H9 (cell line): ENCODE measurements at regions not wholly inside any gene's neighbourhood (a gene's known extent, or its start where the extent isn't known, plus 50 kb on each side); places are given as distances from the start of the nearest gene placed in this dataset.

Experiments used
- DNase-seq: peaks from one replicate; pipeline ENCODE4 v3.0.0-alpha.2; 2017
- H2AFZ ChIP-seq: one replicate; pipeline ENCODE4 v1.6.1; 2013; ENCODE audit warnings: mild to moderate bottlenecking, low read length, control low read depth, moderate library complexity
- H2AK5ac ChIP-seq: 2 replicates; pipeline ENCODE4 v1.6.1; 2013; ENCODE audit warnings: low read length, control low read depth, mixed read lengths; ENCODE audit not compliant: insufficient read length
- H2BK120ac ChIP-seq: one replicate; pipeline ENCODE4 v1.6.1; 2013; ENCODE audit warnings: low read depth, mild to moderate bottlenecking, low read length, control low read depth, inconsistent platforms; ENCODE audit not compliant: poor library complexity, severe bottlenecking
- H2BK12ac ChIP-seq: 2 replicates; pipeline ENCODE4 v1.6.1; 2013; ENCODE audit warnings: low read length, control low read depth, mixed read lengths, low read depth; ENCODE audit not compliant: insufficient read length
- H2BK15ac ChIP-seq: 2 replicates; pipeline ENCODE4 v1.6.1; 2013; ENCODE audit warnings: low read depth, low read length, control low read depth
- H2BK20ac ChIP-seq: one replicate; pipeline ENCODE4 v1.6.1; 2013; ENCODE audit warnings: low read depth, mild to moderate bottlenecking, low read length, control low read depth, inconsistent platforms; ENCODE audit not compliant: poor library complexity, severe bottlenecking
- H2BK5ac ChIP-seq: 2 replicates; pipeline ENCODE4 v1.6.1; 2013; ENCODE audit warnings: low read length, control low read depth, mixed read lengths; ENCODE audit not compliant: insufficient read length
- H3K14ac ChIP-seq: 2 replicates; pipeline ENCODE4 v1.6.1; 2013; ENCODE audit warnings: low read length, control low read depth; ENCODE audit not compliant: insufficient read depth
- H3K18ac ChIP-seq: 2 replicates; pipeline ENCODE4 v1.6.1; 2013; ENCODE audit warnings: low read depth, mild to moderate bottlenecking, mixed read lengths, low read length, control low read depth; ENCODE audit not compliant: insufficient read length
- H3K23ac ChIP-seq: 2 replicates; pipeline ENCODE4 v1.6.1; 2013; ENCODE audit warnings: low read length, control low read depth, mixed read lengths, low read depth; ENCODE audit not compliant: insufficient read length
- H3K23me2 ChIP-seq: 2 replicates; pipeline ENCODE4 v1.6.1; 2013; ENCODE audit warnings: low read depth, mild to moderate bottlenecking, mixed read lengths, low read length, control low read depth; ENCODE audit not compliant: insufficient read length, poor library complexity, severe bottlenecking
- H3K27ac ChIP-seq: 2 replicates; pipeline ENCODE4 v1.5.1; 2013; ENCODE audit warnings: low read length, control low read depth, mixed read lengths, low read depth; ENCODE audit not compliant: insufficient read length
- H3K27me3 ChIP-seq: 2 replicates; pipeline ENCODE4 v1.6.1; 2013; ENCODE audit warnings: low read length, control low read depth, inconsistent platforms; ENCODE audit not compliant: insufficient read depth
- H3K4ac ChIP-seq: 2 replicates; pipeline ENCODE4 v1.6.1; 2013; ENCODE audit warnings: low read depth, mild to moderate bottlenecking, control low read depth, inconsistent platforms, low read length, moderate library complexity
- H3K4me1 ChIP-seq: 2 replicates; pipeline ENCODE4 v1.6.1; 2013; ENCODE audit warnings: low read length, control low read depth, inconsistent platforms; ENCODE audit not compliant: insufficient read depth
- H3K4me2 ChIP-seq: 2 replicates; pipeline ENCODE4 v1.6.1; 2013; ENCODE audit warnings: low read length, control low read depth, mixed read lengths; ENCODE audit not compliant: insufficient read length, insufficient read depth
- H3K56ac ChIP-seq: 2 replicates; pipeline ENCODE4 v1.6.1; 2013; ENCODE audit warnings: low read depth, mild to moderate bottlenecking, mixed read lengths, low read length, control low read depth; ENCODE audit not compliant: insufficient read length
- H3K79me1 ChIP-seq: 2 replicates; pipeline ENCODE4 v1.6.1; 2013; ENCODE audit warnings: low read depth, mild to moderate bottlenecking, moderate library complexity, low read length, control low read depth, inconsistent platforms; ENCODE audit not compliant: insufficient read depth, poor library complexity, severe bottlenecking
- H3K79me2 ChIP-seq: 2 replicates; pipeline ENCODE4 v1.6.1; 2013; ENCODE audit warnings: low read length, control low read depth, inconsistent platforms; ENCODE audit not compliant: insufficient read depth
- H3K9ac ChIP-seq: 2 replicates; pipeline ENCODE4 v1.6.1; 2013; ENCODE audit warnings: low read length, control low read depth, mixed read lengths; ENCODE audit not compliant: insufficient read length; ENCODE audit errors: extremely low read depth
- H3K9me3 ChIP-seq: one replicate; pipeline ENCODE4 v1.6.1; 2013; ENCODE audit warnings: low read depth, low read length, inconsistent platforms; ENCODE audit not compliant: control insufficient read depth
- H3T11ph ChIP-seq: one replicate; pipeline ENCODE4 v1.6.1; 2013; ENCODE audit warnings: mild to moderate bottlenecking, low read length, control low read depth, inconsistent platforms
- H4K20me1 ChIP-seq: one replicate; pipeline ENCODE4 v1.6.1; 2013; ENCODE audit not compliant: control insufficient read depth, insufficient read length, insufficient read depth
- H4K5ac ChIP-seq: 2 replicates; pipeline ENCODE4 v1.6.1; 2013; ENCODE audit warnings: low read depth, mild to moderate bottlenecking, mixed read lengths, low read length, control low read depth; ENCODE audit not compliant: insufficient read length
- H4K8ac ChIP-seq: replicated peaks from 2 replicates; pipeline ENCODE4 v1.6.1; 2013; ENCODE audit warnings: low read length, control low read depth, mixed read lengths, low read depth; ENCODE audit not compliant: insufficient read length
- H4K91ac ChIP-seq: 2 replicates; pipeline ENCODE4 v1.6.1; 2013; ENCODE audit warnings: low read depth, mild to moderate bottlenecking, moderate library complexity, mixed read lengths, low read length, control low read depth; ENCODE audit not compliant: insufficient read length
- H3K27ac Mint-ChIP-seq, 3 experiments: 2 replicates in 2 of 3; 3 replicates in 1 of 3; pipeline ENCODE4 v1.8.0; 2020 to 2021; ENCODE audit warnings: mixed read lengths in 3 of 3, mild to moderate bottlenecking in 1 of 3, moderate library complexity in 1 of 3
- H3K27me3 Mint-ChIP-seq: 2 replicates; pipeline ENCODE4 v1.8.0; 2021; ENCODE audit warnings: low read depth, mild to moderate bottlenecking, moderate library complexity, mixed read lengths
- H3K36me3 Mint-ChIP-seq, 3 experiments: 2 replicates in 2 of 3; 3 replicates in 1 of 3; pipeline ENCODE4 v1.8.0; 2020 to 2021; ENCODE audit warnings: low read depth in 3 of 3, mixed read lengths in 3 of 3; ENCODE audit not compliant: insufficient read depth in 1 of 3
- H3K4me1 Mint-ChIP-seq, 2 experiments: 2 replicates each; pipeline ENCODE4 v1.8.0; 2020; ENCODE audit warnings: mixed read lengths in 2 of 2
- H3K4me3 Mint-ChIP-seq, 2 experiments: 2 replicates in 1 of 2; 3 replicates in 1 of 2; pipeline ENCODE4 v1.8.0; 2020 to 2021; ENCODE audit warnings: mild to moderate bottlenecking in 2 of 2, mixed read lengths in 2 of 2, moderate library complexity in 1 of 2
- H3K9me3 Mint-ChIP-seq, 2 experiments: 2 replicates in 1 of 2; 3 replicates in 1 of 2; pipeline ENCODE4 v1.8.0; 2020; ENCODE audit warnings: mild to moderate bottlenecking in 2 of 2, mixed read lengths in 2 of 2, moderate library complexity in 1 of 2
- WGBS: extraction: QIAGEN DNeasy Blood & Tissue Kit; methylation state at CpG from one replicate; pipeline ENCODE4 v1.1.7; 2013; ENCODE audit warnings: missing lambda C conversion rate, low lambda C conversion rate, mixed read lengths; ENCODE audit not compliant: insufficient read length; ENCODE audit errors: extremely low coverage; 5-methylcytosine and 5-hydroxymethylcytosine counted together
- TF ChIP-seq, protein P1 (sequence below): fragments of 200-600 bp; sonication (generic); conservative IDR thresholded peaks from 3 replicates; pipeline ENCODE4 v1.8.0; 2021; ENCODE audit warnings: antibody characterized with exemption, mild to moderate bottlenecking

DNA sequence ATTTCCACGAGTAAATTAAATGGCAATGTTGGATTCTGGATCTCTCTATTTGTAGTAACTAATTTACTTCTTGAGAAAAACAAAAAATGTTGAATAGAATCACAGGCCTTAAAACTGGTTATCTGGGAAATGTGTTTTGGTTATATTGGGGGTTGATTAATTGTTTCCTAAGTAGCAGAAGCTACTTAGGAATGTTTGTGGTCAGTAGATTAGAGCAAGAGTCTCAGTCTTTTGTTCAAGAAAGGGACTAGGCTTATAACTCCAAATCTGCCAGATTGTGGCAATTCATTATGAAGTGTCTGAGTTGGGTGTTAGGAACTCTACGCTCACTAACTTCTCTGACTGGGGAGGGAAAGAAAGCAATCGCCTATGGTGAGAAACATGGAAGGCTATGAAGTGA lies 244.3 kb upstream of the PHYHIPL start:
- Histone ChIP-seq H3K27me3 (no peaks in the 10 kb centered on the region), H2BK120ac (no peak overlapping the region), H3K23me2 (no peaks in the 10 kb centered on the region), H3K4me1 (no peaks in the 10 kb centered on the region), H3K9me3 (no peaks in the 10 kb centered on the region), H3K14ac (no peak overlapping the region), H3K4me2 (no peak overlapping the region), H2AK5ac (no peak overlapping the region), H3K79me2 (no peaks in the 10 kb centered on the region), H4K20me1 (no peaks in the 10 kb centered on the region), H4K5ac (no peak overlapping the region), H2BK15ac (no peak overlapping the region), H3K79me1 (no peaks in the 10 kb centered on the region), H3K18ac (no peak overlapping the region), H2BK20ac (no peak overlapping the region), H4K8ac (no peak overlapping the region), H2BK5ac (no peak overlapping the region), H3K4ac (no peak overlapping the region), H2BK12ac (no peak overlapping the region), H3K9ac (no peak overlapping the region), H3K23ac (no peak overlapping the region), H3K27ac (no peak overlapping the region), H3T11ph (no peak overlapping the region), H3K56ac (no peak overlapping the region), H4K91ac (no peak overlapping the region), H2AFZ (no peak overlapping the region)
- TF ChIP-seq, protein P1, sequence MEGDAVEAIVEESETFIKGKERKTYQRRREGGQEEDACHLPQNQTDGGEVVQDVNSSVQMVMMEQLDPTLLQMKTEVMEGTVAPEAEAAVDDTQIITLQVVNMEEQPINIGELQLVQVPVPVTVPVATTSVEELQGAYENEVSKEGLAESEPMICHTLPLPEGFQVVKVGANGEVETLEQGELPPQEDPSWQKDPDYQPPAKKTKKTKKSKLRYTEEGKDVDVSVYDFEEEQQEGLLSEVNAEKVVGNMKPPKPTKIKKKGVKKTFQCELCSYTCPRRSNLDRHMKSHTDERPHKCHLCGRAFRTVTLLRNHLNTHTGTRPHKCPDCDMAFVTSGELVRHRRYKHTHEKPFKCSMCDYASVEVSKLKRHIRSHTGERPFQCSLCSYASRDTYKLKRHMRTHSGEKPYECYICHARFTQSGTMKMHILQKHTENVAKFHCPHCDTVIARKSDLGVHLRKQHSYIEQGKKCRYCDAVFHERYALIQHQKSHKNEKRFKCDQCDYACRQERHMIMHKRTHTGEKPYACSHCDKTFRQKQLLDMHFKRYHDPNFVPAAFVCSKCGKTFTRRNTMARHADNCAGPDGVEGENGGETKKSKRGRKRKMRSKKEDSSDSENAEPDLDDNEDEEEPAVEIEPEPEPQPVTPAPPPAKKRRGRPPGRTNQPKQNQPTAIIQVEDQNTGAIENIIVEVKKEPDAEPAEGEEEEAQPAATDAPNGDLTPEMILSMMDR: no peak
- Mint-ChIP-seq H3K36me3 (no peaks in the 10 kb centered on the region), H3K27me3 (no peaks in the 10 kb centered on the region), H3K4me3 (no peak overlapping the region), H3K27ac (no peak overlapping the region), H3K4me1 (no peaks in the 10 kb centered on the region), H3K9me3 (no peaks in the 10 kb centered on the region)
- no CpG with 5 or more reads among the region's 3 CpGs for WGBS
- DNase-seq: no peak
